GM12878 (cell line): ENCODE measurements at regions not wholly inside any gene's neighbourhood (a gene's known extent, or its start where the extent isn't known, plus 50 kb on each side); places are given as distances from the start of the nearest gene placed in this dataset.

Experiments used
- BCLAF1 ChIP-seq: fragments of 450-650 bp; IDR thresholded peaks from 2 replicates; pipeline ENCODE4 v1.6.1; 2017; ENCODE audit warnings: antibody characterized with exemption, mild to moderate bottlenecking, moderate library complexity
- DPF2 ChIP-seq: fragments of 450-650 bp; IDR thresholded peaks from 2 replicates; pipeline ENCODE4 v1.6.1; 2017; ENCODE audit warnings: mild to moderate bottlenecking
- EED ChIP-seq: sonication (generic); IDR thresholded peaks from 2 replicates; pipeline ENCODE4 v1.6.1; 2016; ENCODE audit warnings: antibody characterized with exemption, low read depth
- MLLT1 ChIP-seq: fragments of 450-650 bp; IDR thresholded peaks from 2 replicates; pipeline ENCODE4 v1.6.1; 2016; ENCODE audit warnings: mild to moderate bottlenecking
- MTA3 ChIP-seq: IDR thresholded peaks from 2 replicates; pipeline ENCODE4 v1.6.1; 2012; ENCODE audit warnings: low read length, inconsistent platforms, borderline replicate concordance
- MYB ChIP-seq: fragments of 150-350 bp; IDR thresholded peaks from 2 replicates; pipeline ENCODE4 v1.6.1; 2014; ENCODE audit warnings: mild to moderate bottlenecking, low read depth, low read length, borderline replicate concordance
- NFIC ChIP-seq: IDR thresholded peaks from 2 replicates; pipeline ENCODE4 v1.6.1; 2012; ENCODE audit warnings: low read depth, mild to moderate bottlenecking, inconsistent platforms, low read length, moderate library complexity
- RAD51 ChIP-seq: fragments of 450-650 bp; IDR thresholded peaks from 2 replicates; pipeline ENCODE4 v1.6.1; 2016; ENCODE audit warnings: moderate library complexity, mild to moderate bottlenecking, inconsistent platforms
- RUNX3 ChIP-seq: IDR thresholded peaks from 2 replicates; pipeline ENCODE4 v1.6.1; 2012; ENCODE audit warnings: low read length, inconsistent platforms
- SMAD5 ChIP-seq: IDR thresholded peaks from 2 replicates; pipeline ENCODE4 v1.6.1; 2016; ENCODE audit warnings: antibody characterized with exemption, low read depth
- SMC3 ChIP-seq: IDR thresholded peaks from 2 replicates; pipeline ENCODE4 v1.6.1; 2011; ENCODE audit warnings: low read length, improper control_type of control experiment, borderline replicate concordance
- SREBF2 ChIP-seq: IDR thresholded peaks from 2 replicates; pipeline ENCODE4 v1.6.1; 2012; ENCODE audit warnings: mild to moderate bottlenecking, low read length
- TAF1 ChIP-seq: IDR thresholded peaks from 2 replicates; pipeline ENCODE4 v1.6.1; 2011; ENCODE audit warnings: mild to moderate bottlenecking, low read depth, low read length, borderline replicate concordance
- USF1 ChIP-seq: IDR thresholded peaks from 2 replicates; pipeline ENCODE4 v1.6.1; 2011; ENCODE audit warnings: borderline replicate concordance, low read depth, mild to moderate bottlenecking, moderate library complexity, mixed read lengths, low read length; ENCODE audit not compliant: insufficient read depth; ENCODE audit errors: extremely low read length
- ZBTB11 ChIP-seq: fragments of 450-650 bp; formaldehyde crosslinking; IDR thresholded peaks from 2 replicates; pipeline ENCODE4 v1.5.0; 2022; ENCODE audit warnings: mild to moderate bottlenecking, missing genetic modification characterization
- ZBTB40 ChIP-seq: fragments of 450-650 bp; IDR thresholded peaks from 2 replicates; pipeline ENCODE4 v1.6.1; 2016; ENCODE audit warnings: mild to moderate bottlenecking, moderate library complexity, borderline replicate concordance
- ZNF24 ChIP-seq: fragments of 450-650 bp; IDR thresholded peaks from 2 replicates; pipeline ENCODE4 v1.6.1; 2017; ENCODE audit warnings: antibody characterized with exemption, mild to moderate bottlenecking

- peak; percentile 99 for TF ChIP-seq RUNX3
- TF ChIP-seq SREBF2, result no peak
- no peak for TF ChIP-seq SMAD5
- TF ChIP-seq MTA3, result peak; percentile 76; the same call in 1 of the 2 replicates
- no peak for TF ChIP-seq ZNF24
- peak; percentile 64; the same call in 1 of the 2 replicates for TF ChIP-seq RAD51
- TF ChIP-seq MLLT1, result peak; percentile 63; the same call in 1 of the 2 replicates
- TF ChIP-seq MYB, result no peak
- peak; percentile 34; the same call in 1 of the 2 replicates for TF ChIP-seq TAF1
- no peak for TF ChIP-seq USF1
- no peak for TF ChIP-seq SMC3
- peak; percentile 97 for TF ChIP-seq EED
- TF ChIP-seq BCLAF1, result no peak
- peak; percentile 91 for TF ChIP-seq DPF2
- peak; percentile 97 for TF ChIP-seq NFIC
- TF ChIP-seq ZBTB40, result peak; percentile 84; the same call in 1 of the 2 replicates
- no peak for TF ChIP-seq ZBTB11
These were observed 193.7 kb upstream of the ID2 start (continued) for GRCh38 chr2:8488001-8488738.
